ENCODE measurements at regions not wholly inside any gene's neighbourhood (a gene's known extent, or its start where the extent isn't known, plus 50 kb on each side); places are given as distances from the start of the nearest gene placed in this dataset.

DNA sequence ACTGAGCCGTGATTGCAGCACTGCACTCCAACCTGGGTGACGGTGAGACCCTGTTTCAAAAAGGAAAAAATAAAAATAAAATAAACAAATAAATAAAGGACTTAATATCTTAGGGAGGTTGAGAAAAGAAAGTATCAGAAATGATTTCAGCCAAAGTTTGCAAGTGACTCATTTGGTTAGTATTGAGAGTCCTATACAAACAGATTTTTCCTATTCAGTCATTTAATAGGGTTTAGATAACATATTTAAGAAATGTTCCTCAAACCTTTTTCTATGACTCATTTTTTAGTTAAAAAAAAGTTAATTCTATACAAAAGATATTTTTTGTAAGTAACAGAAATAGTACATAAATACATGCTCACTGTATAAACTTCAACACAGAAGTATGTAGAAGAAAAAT is 235.1 kb downstream of the GJA1 start:
- Histone ChIP-seq H3K36me3 (ENCODE audit: control insufficient read depth in 4 of 4, insufficient read depth in 3 of 4, low read depth in 1 of 4, low read length in 3 of 4) (no peaks in the 10 kb centered on the region), H3K9ac (ENCODE audit: low read depth in 1 of 2, low read length in 2 of 2) (no peak overlapping the region), H3K27ac (ENCODE audit: low read depth in 1 of 2, low read length in 2 of 2) (no peak overlapping the region), H3K4me3 (ENCODE audit: low read depth in 1 of 3, low read length in 3 of 3) (no peak overlapping the region), H3K27me3 (ENCODE audit: control insufficient read depth in 4 of 4, insufficient read depth in 4 of 4, low read length in 3 of 4) (no peaks in the 10 kb centered on the region), H3K4me1 (ENCODE audit: control insufficient read depth in 4 of 4, insufficient read depth in 4 of 4, low read length in 3 of 4) (no peaks in the 10 kb centered on the region), H3K9me3 (ENCODE audit: control insufficient read depth in 4 of 4, low read length in 3 of 4) (no peaks in the 10 kb centered on the region)
- no peak for DNase-seq (ENCODE audit: low spot score)
- WGBS: 85% methylated on average over 2 of the region's 2 CpGs
- TF ChIP-seq, protein P1, sequence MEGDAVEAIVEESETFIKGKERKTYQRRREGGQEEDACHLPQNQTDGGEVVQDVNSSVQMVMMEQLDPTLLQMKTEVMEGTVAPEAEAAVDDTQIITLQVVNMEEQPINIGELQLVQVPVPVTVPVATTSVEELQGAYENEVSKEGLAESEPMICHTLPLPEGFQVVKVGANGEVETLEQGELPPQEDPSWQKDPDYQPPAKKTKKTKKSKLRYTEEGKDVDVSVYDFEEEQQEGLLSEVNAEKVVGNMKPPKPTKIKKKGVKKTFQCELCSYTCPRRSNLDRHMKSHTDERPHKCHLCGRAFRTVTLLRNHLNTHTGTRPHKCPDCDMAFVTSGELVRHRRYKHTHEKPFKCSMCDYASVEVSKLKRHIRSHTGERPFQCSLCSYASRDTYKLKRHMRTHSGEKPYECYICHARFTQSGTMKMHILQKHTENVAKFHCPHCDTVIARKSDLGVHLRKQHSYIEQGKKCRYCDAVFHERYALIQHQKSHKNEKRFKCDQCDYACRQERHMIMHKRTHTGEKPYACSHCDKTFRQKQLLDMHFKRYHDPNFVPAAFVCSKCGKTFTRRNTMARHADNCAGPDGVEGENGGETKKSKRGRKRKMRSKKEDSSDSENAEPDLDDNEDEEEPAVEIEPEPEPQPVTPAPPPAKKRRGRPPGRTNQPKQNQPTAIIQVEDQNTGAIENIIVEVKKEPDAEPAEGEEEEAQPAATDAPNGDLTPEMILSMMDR (IDR thresholded peaks at IDR 0.05; ENCODE audit: low read depth, low read length, missing input control): no peak
- TF ChIP-seq JUND (IDR thresholded peaks at IDR 0.05) (no peak), HNF4G (IDR thresholded peaks at IDR 0.05) (no peak), FOXA1 (IDR thresholded peaks at IDR 0.05) (no peak), TAF1 (conservative IDR thresholded peaks at IDR 0.05) (no peak), RXRA (IDR thresholded peaks at IDR 0.05) (no peak), HNF4A (conservative IDR thresholded peaks at IDR 0.05) (no peak), GABPA (IDR thresholded peaks at IDR 0.05 in 1 of 2, conservative IDR thresholded peaks at IDR 0.05 in 1 of 2) (no peak), FOXA2 (IDR thresholded peaks at IDR 0.05) (no peak), NR2F2 (IDR thresholded peaks at IDR 0.05) (no peak)
- TF ChIP-seq, protein P2, sequence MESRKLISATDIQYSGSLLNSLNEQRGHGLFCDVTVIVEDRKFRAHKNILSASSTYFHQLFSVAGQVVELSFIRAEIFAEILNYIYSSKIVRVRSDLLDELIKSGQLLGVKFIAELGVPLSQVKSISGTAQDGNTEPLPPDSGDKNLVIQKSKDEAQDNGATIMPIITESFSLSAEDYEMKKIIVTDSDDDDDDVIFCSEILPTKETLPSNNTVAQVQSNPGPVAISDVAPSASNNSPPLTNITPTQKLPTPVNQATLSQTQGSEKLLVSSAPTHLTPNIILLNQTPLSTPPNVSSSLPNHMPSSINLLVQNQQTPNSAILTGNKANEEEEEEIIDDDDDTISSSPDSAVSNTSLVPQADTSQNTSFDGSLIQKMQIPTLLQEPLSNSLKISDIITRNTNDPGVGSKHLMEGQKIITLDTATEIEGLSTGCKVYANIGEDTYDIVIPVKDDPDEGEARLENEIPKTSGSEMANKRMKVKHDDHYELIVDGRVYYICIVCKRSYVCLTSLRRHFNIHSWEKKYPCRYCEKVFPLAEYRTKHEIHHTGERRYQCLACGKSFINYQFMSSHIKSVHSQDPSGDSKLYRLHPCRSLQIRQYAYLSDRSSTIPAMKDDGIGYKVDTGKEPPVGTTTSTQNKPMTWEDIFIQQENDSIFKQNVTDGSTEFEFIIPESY (IDR thresholded peaks at IDR 0.05): no peak

DNA sequence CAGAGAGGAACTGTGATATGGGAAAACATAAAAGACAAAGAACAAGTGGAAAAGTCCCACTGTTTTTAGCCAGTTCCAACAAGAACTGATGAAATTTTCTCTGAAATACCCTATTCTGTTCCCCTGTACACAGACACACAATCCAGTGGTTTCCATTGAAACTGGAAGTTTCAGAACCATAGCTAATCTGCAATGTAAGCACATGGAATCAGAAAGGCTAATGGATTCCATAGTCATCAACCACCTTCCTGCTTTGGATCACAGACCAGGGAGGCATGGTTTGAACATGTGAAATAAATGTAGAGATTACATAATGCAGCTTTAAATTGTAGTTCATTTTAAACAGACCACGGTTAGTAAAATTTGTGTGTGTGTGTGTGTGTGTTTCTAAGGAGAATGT is 242.1 kb downstream of the GJA1 start:
- Histone ChIP-seq H3K9me3 (ENCODE audit: control insufficient read depth in 4 of 4, low read length in 3 of 4) (no peaks in the 10 kb centered on the region), H3K9ac (ENCODE audit: low read depth in 1 of 2, low read length in 2 of 2) (no peak overlapping the region), H3K4me3 (ENCODE audit: low read depth in 1 of 3, low read length in 3 of 3) (no peak overlapping the region), H3K27ac (ENCODE audit: low read depth in 1 of 2, low read length in 2 of 2) (no peak overlapping the region), H3K36me3 (ENCODE audit: control insufficient read depth in 4 of 4, insufficient read depth in 3 of 4, low read depth in 1 of 4, low read length in 3 of 4) (no peaks in the 10 kb centered on the region), H3K27me3 (ENCODE audit: control insufficient read depth in 4 of 4, insufficient read depth in 4 of 4, low read length in 3 of 4) (peaks cover 0 to 2% (median 0%) of the 10 kb centered on the region in 4 donors), H3K4me1 (ENCODE audit: control insufficient read depth in 4 of 4, insufficient read depth in 4 of 4, low read length in 3 of 4) (no peaks in the 10 kb centered on the region)
- TF ChIP-seq, protein P2 (IDR thresholded peaks at IDR 0.05): no peak
- TF ChIP-seq SP1 (IDR thresholded peaks at IDR 0.05) (no peak), TAF1 (conservative IDR thresholded peaks at IDR 0.05) (no peak), RXRA (IDR thresholded peaks at IDR 0.05) (no peak), EGR1 (IDR thresholded peaks at IDR 0.05; ENCODE audit: low read depth in 2 of 2) (no peak), JUND (IDR thresholded peaks at IDR 0.05) (no peak), YY1 (IDR thresholded peaks at IDR 0.05) (no peak), RAD21 (IDR thresholded peaks at IDR 0.05) (no peak), FOXA2 (IDR thresholded peaks at IDR 0.05) (no peak), GABPA (IDR thresholded peaks at IDR 0.05 in 1 of 2, conservative IDR thresholded peaks at IDR 0.05 in 1 of 2) (no peak), HNF4A (conservative IDR thresholded peaks at IDR 0.05) (no peak), NR2F2 (IDR thresholded peaks at IDR 0.05) (no peak), HNF4G (IDR thresholded peaks at IDR 0.05) (no peak), FOXA1 (IDR thresholded peaks at IDR 0.05) (no peak)
- TF ChIP-seq, protein P3, sequence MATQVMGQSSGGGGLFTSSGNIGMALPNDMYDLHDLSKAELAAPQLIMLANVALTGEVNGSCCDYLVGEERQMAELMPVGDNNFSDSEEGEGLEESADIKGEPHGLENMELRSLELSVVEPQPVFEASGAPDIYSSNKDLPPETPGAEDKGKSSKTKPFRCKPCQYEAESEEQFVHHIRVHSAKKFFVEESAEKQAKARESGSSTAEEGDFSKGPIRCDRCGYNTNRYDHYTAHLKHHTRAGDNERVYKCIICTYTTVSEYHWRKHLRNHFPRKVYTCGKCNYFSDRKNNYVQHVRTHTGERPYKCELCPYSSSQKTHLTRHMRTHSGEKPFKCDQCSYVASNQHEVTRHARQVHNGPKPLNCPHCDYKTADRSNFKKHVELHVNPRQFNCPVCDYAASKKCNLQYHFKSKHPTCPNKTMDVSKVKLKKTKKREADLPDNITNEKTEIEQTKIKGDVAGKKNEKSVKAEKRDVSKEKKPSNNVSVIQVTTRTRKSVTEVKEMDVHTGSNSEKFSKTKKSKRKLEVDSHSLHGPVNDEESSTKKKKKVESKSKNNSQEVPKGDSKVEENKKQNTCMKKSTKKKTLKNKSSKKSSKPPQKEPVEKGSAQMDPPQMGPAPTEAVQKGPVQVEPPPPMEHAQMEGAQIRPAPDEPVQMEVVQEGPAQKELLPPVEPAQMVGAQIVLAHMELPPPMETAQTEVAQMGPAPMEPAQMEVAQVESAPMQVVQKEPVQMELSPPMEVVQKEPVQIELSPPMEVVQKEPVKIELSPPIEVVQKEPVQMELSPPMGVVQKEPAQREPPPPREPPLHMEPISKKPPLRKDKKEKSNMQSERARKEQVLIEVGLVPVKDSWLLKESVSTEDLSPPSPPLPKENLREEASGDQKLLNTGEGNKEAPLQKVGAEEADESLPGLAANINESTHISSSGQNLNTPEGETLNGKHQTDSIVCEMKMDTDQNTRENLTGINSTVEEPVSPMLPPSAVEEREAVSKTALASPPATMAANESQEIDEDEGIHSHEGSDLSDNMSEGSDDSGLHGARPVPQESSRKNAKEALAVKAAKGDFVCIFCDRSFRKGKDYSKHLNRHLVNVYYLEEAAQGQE (IDR thresholded peaks at IDR 0.05): no peak
- TF ChIP-seq, protein P4, sequence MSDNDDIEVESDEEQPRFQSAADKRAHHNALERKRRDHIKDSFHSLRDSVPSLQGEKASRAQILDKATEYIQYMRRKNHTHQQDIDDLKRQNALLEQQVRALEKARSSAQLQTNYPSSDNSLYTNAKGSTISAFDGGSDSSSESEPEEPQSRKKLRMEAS (IDR thresholded peaks at IDR 0.05): no peak
- TF ChIP-seq, protein P5, sequence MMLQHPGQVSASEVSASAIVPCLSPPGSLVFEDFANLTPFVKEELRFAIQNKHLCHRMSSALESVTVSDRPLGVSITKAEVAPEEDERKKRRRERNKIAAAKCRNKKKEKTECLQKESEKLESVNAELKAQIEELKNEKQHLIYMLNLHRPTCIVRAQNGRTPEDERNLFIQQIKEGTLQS (IDR thresholded peaks at IDR 0.05): no peak
- TF ChIP-seq, protein P1 (IDR thresholded peaks at IDR 0.05; ENCODE audit: low read depth, low read length, missing input control): no peak
- DNase-seq (ENCODE audit: low spot score): no peak
- 73% methylated on average over 1 of the region's 1 CpG for WGBS

Data from liver (tissue), 8 donors.